Dermis microvascular lymphatic vessel endothelial cell (primary cell): ENCODE measurements at regions not wholly inside any gene's neighbourhood (a gene's known extent, or its start where the extent isn't known, plus 50 kb on each side); places are given as distances from the start of the nearest gene placed in this dataset.

Experiments used
- DNase-seq, 2 donors: peaks; one replicate each; pipeline versions ENCODE4 v3.0.0 to v3.0.0-alpha.2; 2010; ENCODE audit warnings: low read depth in 2 of 2

DNA sequence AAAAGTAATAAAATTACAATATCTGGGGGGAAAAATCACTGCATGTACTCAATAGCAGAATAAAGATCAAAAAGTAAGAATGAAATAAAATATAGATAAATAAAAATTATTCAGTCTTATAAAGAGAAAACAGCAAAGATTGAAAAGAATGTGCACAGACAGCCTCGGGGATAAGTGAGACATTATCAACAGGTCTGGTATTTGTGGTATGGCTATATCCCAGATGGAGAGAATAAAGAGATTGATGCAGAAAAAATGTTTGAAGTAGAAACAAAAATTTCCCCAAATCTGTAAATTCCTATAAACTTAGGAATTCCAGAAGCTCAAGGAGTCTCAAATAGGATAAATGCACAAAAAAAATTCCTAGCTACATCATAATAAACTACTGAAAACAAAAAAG, 74.5 kb upstream of the LUZP2 start:
- DNase-seq, result no peak

GRCh38 chr11:24437123-24437522, 59.7 kb upstream of the LUZP2 start:
- no peak for DNase-seq
